ENCODE measurements at regions not wholly inside any gene's neighbourhood (a gene's known extent, or its start where the extent isn't known, plus 50 kb on each side); places are given as distances from the start of the nearest gene placed in this dataset.
"Not testable (repeated sequence)": the region's sequence is repeated elsewhere in the genome, so short reads cannot be mapped to it uniquely, and the experiment has no call there.

- no peaks in the 10 kb centered on the region for H3K9me3 ChIP-seq (ENCODE audit: control insufficient read depth, insufficient read depth, low read depth, low read length)
- ChIA-PET POLR2A (no interaction called here), CTCF (no interaction called here)
Observed at GRCh38 chr4:14000091-14000814, 372.7 kb upstream of the BOD1L1 start.

GRCh38 chr4:14002331-14002730 lies 374.8 kb upstream of the BOD1L1 start:
- H3K4me1 ChIP-seq (ENCODE audit: control insufficient read depth, insufficient read depth, low read length); H3K9me3 ChIP-seq (ENCODE audit: control insufficient read depth, insufficient read depth, low read depth, low read length); H3K4me3 ChIP-seq (ENCODE audit: low read depth, low read length); POLR2A ChIA-PET; CTCF ChIA-PET; H3K36me3 ChIP-seq (ENCODE audit: control insufficient read depth in 2 of 2, insufficient read depth in 1 of 2, low read length in 2 of 2); H3K27ac ChIP-seq (ENCODE audit: extremely low read depth, low read depth, low read length): not testable (repeated sequence)
- TF ChIP-seq SETDB1 (IDR thresholded peaks at IDR 0.05; ENCODE audit: insufficient read length, low read length) (peak; percentile 21), ZNF585B (tag by site-specific recombination; IDR thresholded peaks at IDR 0.05) (peak; percentile 88)

More at GRCh38 chr4:14000091-14000814, 372.7 kb upstream of the BOD1L1 start:
- no peak overlapping the region for H3K4me3 ChIP-seq (ENCODE audit: low read depth, low read length)
- no peaks in the 10 kb centered on the region for H3K4me1 ChIP-seq (ENCODE audit: control insufficient read depth, insufficient read depth, low read length)
- no peaks in the 10 kb centered on the region for H3K36me3 ChIP-seq (ENCODE audit: control insufficient read depth in 2 of 2, insufficient read depth in 1 of 2, low read length in 2 of 2)
- H3K27ac ChIP-seq (ENCODE audit: extremely low read depth, low read depth, low read length), result no peak overlapping the region
- no peak for TF ChIP-seq ZNF621 (tag by site-specific recombination; IDR thresholded peaks at IDR 0.05)
- no peak for TF ChIP-seq ZNF549 (tag by site-specific recombination; IDR thresholded peaks at IDR 0.05)

- ChIA-PET CTCF (interaction anchor here (0.6 kb wide), 1 partner anchor 352 kb away, joined by 3 read pairs; no protein-coding TSS in a partner anchor), POLR2A (no interaction called here)
Observed at GRCh38 chr4:14008494-14008893, 381.0 kb upstream of the BOD1L1 start.

GRCh38 chr4:14018191-14018853 lies 390.8 kb upstream of the BOD1L1 start:
- no peaks in the 10 kb centered on the region for H3K4me1 ChIP-seq (ENCODE audit: control insufficient read depth, insufficient read depth, low read length)
- CTCF ChIA-PET, result no interaction called here
- POLR2A ChIA-PET, result no interaction called here
- TF ChIP-seq, protein P1, sequence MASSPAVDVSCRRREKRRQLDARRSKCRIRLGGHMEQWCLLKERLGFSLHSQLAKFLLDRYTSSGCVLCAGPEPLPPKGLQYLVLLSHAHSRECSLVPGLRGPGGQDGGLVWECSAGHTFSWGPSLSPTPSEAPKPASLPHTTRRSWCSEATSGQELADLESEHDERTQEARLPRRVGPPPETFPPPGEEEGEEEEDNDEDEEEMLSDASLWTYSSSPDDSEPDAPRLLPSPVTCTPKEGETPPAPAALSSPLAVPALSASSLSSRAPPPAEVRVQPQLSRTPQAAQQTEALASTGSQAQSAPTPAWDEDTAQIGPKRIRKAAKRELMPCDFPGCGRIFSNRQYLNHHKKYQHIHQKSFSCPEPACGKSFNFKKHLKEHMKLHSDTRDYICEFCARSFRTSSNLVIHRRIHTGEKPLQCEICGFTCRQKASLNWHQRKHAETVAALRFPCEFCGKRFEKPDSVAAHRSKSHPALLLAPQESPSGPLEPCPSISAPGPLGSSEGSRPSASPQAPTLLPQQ (tag by site-specific recombination; IDR thresholded peaks at IDR 0.05), result no peak
- TF ChIP-seq ZNF280D (tag by site-specific recombination; IDR thresholded peaks at IDR 0.05) (no peak), ZNF624 (tag by site-specific recombination; IDR thresholded peaks at IDR 0.05) (no peak), ZFHX2 (tag by site-specific recombination; conservative IDR thresholded peaks at IDR 0.05) (no peak), ZFP69B (tag by site-specific recombination; IDR thresholded peaks at IDR 0.05) (no peak), ZNF121 (tag by site-specific recombination; IDR thresholded peaks at IDR 0.05) (no peak)
- TF ChIP-seq, protein P2, sequence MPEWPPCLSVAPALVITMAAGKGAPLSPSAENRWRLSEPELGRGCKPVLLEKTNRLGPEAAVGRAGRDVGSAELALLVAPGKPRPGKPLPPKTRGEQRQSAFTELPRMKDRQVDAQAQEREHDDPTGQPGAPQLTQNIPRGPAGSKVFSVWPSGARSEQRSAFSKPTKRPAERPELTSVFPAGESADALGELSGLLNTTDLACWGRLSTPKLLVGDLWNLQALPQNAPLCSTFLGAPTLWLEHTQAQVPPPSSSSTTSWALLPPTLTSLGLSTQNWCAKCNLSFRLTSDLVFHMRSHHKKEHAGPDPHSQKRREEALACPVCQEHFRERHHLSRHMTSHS (tag by site-specific recombination; IDR thresholded peaks at IDR 0.05), result no peak

More at GRCh38 chr4:14008494-14008893, 381.0 kb upstream of the BOD1L1 start:
- Histone ChIP-seq H3K9me3 (ENCODE audit: control insufficient read depth, insufficient read depth, low read depth, low read length) (no peaks in the 10 kb centered on the region), H3K4me1 (ENCODE audit: control insufficient read depth, insufficient read depth, low read length) (no peaks in the 10 kb centered on the region), H3K4me3 (ENCODE audit: low read depth, low read length) (no peak overlapping the region), H3K27ac (ENCODE audit: extremely low read depth, low read depth, low read length) (no peak overlapping the region), H3K36me3 (ENCODE audit: control insufficient read depth in 2 of 2, insufficient read depth in 1 of 2, low read length in 2 of 2) (no peaks in the 10 kb centered on the region)
- TF ChIP-seq, protein P3, sequence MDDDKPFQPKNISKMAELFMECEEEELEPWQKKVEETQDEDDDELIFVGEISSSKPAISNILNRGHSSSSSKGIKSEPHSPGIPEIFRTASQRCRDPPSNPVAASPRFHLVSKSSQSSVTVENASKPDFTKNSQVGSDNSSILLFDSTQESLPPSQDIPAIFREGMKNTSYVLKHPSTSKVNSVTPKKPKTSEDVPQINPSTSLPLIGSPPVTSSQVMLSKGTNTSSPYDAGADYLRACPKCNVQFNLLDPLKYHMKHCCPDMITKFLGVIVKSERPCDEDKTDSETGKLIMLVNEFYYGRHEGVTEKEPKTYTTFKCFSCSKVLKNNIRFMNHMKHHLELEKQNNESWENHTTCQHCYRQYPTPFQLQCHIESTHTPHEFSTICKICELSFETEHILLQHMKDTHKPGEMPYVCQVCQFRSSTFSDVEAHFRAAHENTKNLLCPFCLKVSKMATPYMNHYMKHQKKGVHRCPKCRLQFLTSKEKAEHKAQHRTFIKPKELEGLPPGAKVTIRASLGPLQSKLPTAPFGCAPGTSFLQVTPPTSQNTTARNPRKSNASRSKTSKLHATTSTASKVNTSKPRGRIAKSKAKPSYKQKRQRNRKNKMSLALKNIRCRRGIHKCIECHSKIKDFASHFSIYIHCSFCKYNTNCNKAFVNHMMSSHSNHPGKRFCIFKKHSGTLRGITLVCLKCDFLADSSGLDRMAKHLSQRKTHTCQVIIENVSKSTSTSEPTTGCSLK (tag by site-specific recombination; IDR thresholded peaks at IDR 0.05), result no peak
- TF ChIP-seq ZNF274 (IDR thresholded peaks at IDR 0.05; ENCODE audit: low read length) (no peak), ZNF274 (tag by site-specific recombination; IDR thresholded peaks at IDR 0.05; ENCODE audit: borderline replicate concordance) (no peak), ZBTB6 (tag by site-specific recombination; IDR thresholded peaks at IDR 0.05) (no peak), SCRT2 (tag by site-specific recombination; IDR thresholded peaks at IDR 0.05) (no peak), ZBTB1 (tag by site-specific recombination; IDR thresholded peaks at IDR 0.05) (no peak), REPIN1 (tag by site-specific recombination; IDR thresholded peaks at IDR 0.05; ENCODE audit: low read depth) (no peak), ZBTB7A (tag by site-specific recombination; IDR thresholded peaks at IDR 0.05; ENCODE audit: low read depth) (no peak), ZNF202 (tag by site-specific recombination; IDR thresholded peaks at IDR 0.05; ENCODE audit: borderline replicate concordance) (no peak)

More at GRCh38 chr4:14018191-14018853, 390.8 kb upstream of the BOD1L1 start:
- no peaks in the 10 kb centered on the region for H3K9me3 ChIP-seq (ENCODE audit: control insufficient read depth, insufficient read depth, low read depth, low read length)
- no peaks in the 10 kb centered on the region for H3K36me3 ChIP-seq (ENCODE audit: control insufficient read depth in 2 of 2, insufficient read depth in 1 of 2, low read length in 2 of 2)
- H3K27ac ChIP-seq (ENCODE audit: extremely low read depth, low read depth, low read length), result no peak overlapping the region
- no peak overlapping the region for H3K4me3 ChIP-seq (ENCODE audit: low read depth, low read length)

Measured in HEK293 (cell line).